PC-9 (cell line): ENCODE measurements at regions not wholly inside any gene's neighbourhood (a gene's known extent, or its start where the extent isn't known, plus 50 kb on each side); places are given as distances from the start of the nearest gene placed in this dataset.

Experiments
- BruUV-seq: library from RNA; stranded (reverse); fragments of 400-500 nt; replicated peaks from 2 replicates; lab custom pipeline; 2021; lab: Mats Ljungman, UMichigan
- CTCF ChIA-PET: fragments of 300-600 bp; sonication (Branson Sonifier 250); formaldehyde crosslinking; loops from one replicate; lab custom pipeline; 2022; ENCODE audit warnings: antibody characterized with exemption; lab: Charles Lee
- POLR2A ChIA-PET: fragments of 300-600 bp; sonication (Branson Sonifier 250); formaldehyde crosslinking; loops from one replicate; lab custom pipeline; 2022; ENCODE audit warnings: antibody characterized with exemption; ENCODE audit not compliant: unreplicated experiment; lab: Charles Lee
- DNase-seq, 2 experiments: peaks; one replicate each; pipeline versions ENCODE4 v3.0.0 to v3.0.0-alpha.2; 2015 to 2022; ENCODE audit warnings: mixed read lengths in 1 of 2
- H2AFZ ChIP-seq: fragments of 200-600 bp; sonication (generic); 2 replicates; pipeline ENCODE4 v1.8.1; 2017; ENCODE audit warnings: antibody characterized with exemption
- H3F3A ChIP-seq: fragments of 200-600 bp; sonication (generic); 2 replicates; pipeline ENCODE4 v1.8.1; 2017; ENCODE audit warnings: antibody characterized with exemption, mild to moderate bottlenecking, low read depth; ENCODE audit not compliant: insufficient read depth
- H3K27ac ChIP-seq: fragments of 200-600 bp; sonication (generic); 2 replicates; pipeline ENCODE4 v1.6.1; 2016; ENCODE audit warnings: mixed run types
- H3K27me3 ChIP-seq: fragments of 200-600 bp; sonication (generic); 2 replicates; pipeline ENCODE4 v1.6.1; 2016; ENCODE audit warnings: low read depth, mixed run types; ENCODE audit not compliant: insufficient read depth
- H3K36me3 ChIP-seq: fragments of 200-600 bp; sonication (generic); 2 replicates; pipeline ENCODE4 v1.6.1; 2016; ENCODE audit warnings: low read depth, mixed run types
- H3K4me1 ChIP-seq: fragments of 200-600 bp; sonication (generic); replicated peaks from 2 replicates; pipeline ENCODE4 v1.6.1; 2016; ENCODE audit warnings: mixed run types; ENCODE audit not compliant: insufficient read depth
- H3K4me2 ChIP-seq: fragments of 200-600 bp; sonication (generic); 2 replicates; pipeline ENCODE4 v1.6.1; 2017; ENCODE audit warnings: mixed run types
- H3K4me3 ChIP-seq: fragments of 200-600 bp; sonication (generic); 2 replicates; pipeline ENCODE4 v1.6.1; 2016; ENCODE audit warnings: mixed run types
- H3K79me2 ChIP-seq: fragments of 200-600 bp; sonication (generic); 2 replicates; pipeline ENCODE4 v1.6.1; 2017; ENCODE audit warnings: low read depth, mixed run types
- H3K9me2 ChIP-seq: fragments of 200-600 bp; sonication (generic); 2 replicates; pipeline ENCODE4 v1.8.1; 2017; ENCODE audit warnings: mild to moderate bottlenecking; ENCODE audit not compliant: insufficient read depth
- H3K9me3 ChIP-seq: fragments of 200-600 bp; sonication (generic); 2 replicates; pipeline ENCODE4 v1.8.1; 2016; ENCODE audit warnings: low read depth; ENCODE audit not compliant: insufficient read depth
- H4K20me1 ChIP-seq: fragments of 200-600 bp; sonication (generic); 2 replicates; pipeline ENCODE4 v1.8.1; 2017; ENCODE audit not compliant: insufficient read depth
- CTCF ChIP-seq: fragments of 200-600 bp; sonication (generic); conservative IDR thresholded peaks from 2 replicates; pipeline ENCODE4 v1.6.1; 2017; ENCODE audit warnings: mixed run types, antibody characterized with exemption, mild to moderate bottlenecking, moderate library complexity
- EZH2 ChIP-seq: fragments of 200-600 bp; sonication (generic); IDR thresholded peaks from 2 replicates; pipeline ENCODE4 v1.8.0; 2017; ENCODE audit warnings: antibody characterized with exemption, low read depth
- intact Hi-C: fragments of 100-400 bp; cut with micrococcal nuclease; formaldehyde crosslinking; loops from one replicate; pipeline ENCODE4 v1.10.0; 2022; ENCODE audit not compliant: unreplicated experiment

GRCh38 chr4:181582595-181582994 lies 660.6 kb upstream of the TENM3 start:
- Histone ChIP-seq H3K4me3 (no peak overlapping the region), H4K20me1 (no peaks in the 10 kb centered on the region), H3K27ac (no peak overlapping the region), H3K9me2 (no peaks in the 10 kb centered on the region), H3K4me2 (no peak overlapping the region), H3K79me2 (no peaks in the 10 kb centered on the region), H3F3A (no peaks in the 10 kb centered on the region), H2AFZ (no peak overlapping the region), H3K27me3 (0 out of 2 replicates have a peak, but pooled peaks cover 3% of the 10 kb centered on the region), H3K4me1 (no peaks in the 10 kb centered on the region), H3K9me3 (no peaks in the 10 kb centered on the region), H3K36me3 (no peaks in the 10 kb centered on the region)
- BruUV-seq: no TSS peak
- DNase-seq: no peak
- no peak for TF ChIP-seq EZH2
- TF ChIP-seq CTCF: no peak
- ChIA-PET CTCF (no interaction called here), POLR2A (no interaction called here)
- intact Hi-C loops: no loop called here

- no peak overlapping the region for H3K4me2 ChIP-seq
- no peaks in the 10 kb centered on the region for H3K79me2 ChIP-seq
- no peaks in the 10 kb centered on the region for H3K9me2 ChIP-seq
- H3F3A ChIP-seq: no peaks in the 10 kb centered on the region
- no peak overlapping the region for H2AFZ ChIP-seq
- 0 out of 2 replicates have a peak, but pooled peaks cover 3% of the 10 kb centered on the region for H3K27me3 ChIP-seq
- no peak overlapping the region for H3K4me3 ChIP-seq
- no peak for DNase-seq
- BruUV-seq: no TSS peak
- H4K20me1 ChIP-seq: no peaks in the 10 kb centered on the region
- no peaks in the 10 kb centered on the region for H3K4me1 ChIP-seq
- H3K27ac ChIP-seq: no peak overlapping the region
- intact Hi-C loops: no loop called here
- TF ChIP-seq CTCF: no peak
- TF ChIP-seq EZH2: no peak
- no peaks in the 10 kb centered on the region for H3K36me3 ChIP-seq
- H3K9me3 ChIP-seq: no peaks in the 10 kb centered on the region
- POLR2A ChIA-PET: no interaction called here
- CTCF ChIA-PET: no interaction called here
Observed at GRCh38 chr4:181588733-181589302, 654.4 kb upstream of the TENM3 start.

GRCh38 chr4:181592221-181592745 lies 650.9 kb upstream of the TENM3 start:
- no peak for DNase-seq
- Histone ChIP-seq H3K36me3 (no peaks in the 10 kb centered on the region), H3K9me2 (no peaks in the 10 kb centered on the region), H4K20me1 (no peaks in the 10 kb centered on the region), H3K4me1 (no peaks in the 10 kb centered on the region), H3K4me3 (no peak overlapping the region), H2AFZ (no peak overlapping the region), H3K27me3 (no peaks in the 10 kb centered on the region), H3K9me3 (no peaks in the 10 kb centered on the region), H3K27ac (no peak overlapping the region), H3K79me2 (no peaks in the 10 kb centered on the region), H3K4me2 (no peak overlapping the region), H3F3A (no peaks in the 10 kb centered on the region)
- TF ChIP-seq CTCF: no peak
- TF ChIP-seq EZH2: no peak
- intact Hi-C loops: no loop called here
- CTCF ChIA-PET: no interaction called here
- POLR2A ChIA-PET: no interaction called here
- no TSS peak for BruUV-seq
